Endothelial cell of umbilical vein (primary cell): ENCODE measurements at regions not wholly inside any gene's neighbourhood (a gene's known extent, or its start where the extent isn't known, plus 50 kb on each side); places are given as distances from the start of the nearest gene placed in this dataset.

ENCODE experiments used
- BruUV-seq: library from RNA; stranded (reverse); fragments of 400-500 nt; replicated peaks from 2 replicates; lab custom pipeline; 2021; lab: Mats Ljungman, UMichigan
- CTCF ChIA-PET: fragments of 300-600, 350-600 bp; sonication (Branson Sonifier 250); formaldehyde crosslinking; loops from one replicate; lab custom pipeline; 2021; ENCODE audit warnings: antibody characterized with exemption, inconsistent platforms; lab: Charles Lee
- POLR2A ChIA-PET: fragments of 300-600, 350-600 bp; sonication (Branson Sonifier 250); formaldehyde crosslinking; loops from one replicate; lab custom pipeline; 2021; ENCODE audit warnings: antibody characterized with exemption, inconsistent platforms; lab: Charles Lee
- DNase-seq: peaks from one replicate; pipeline ENCODE4 v3.0.0-alpha.2; 2011; ENCODE audit warnings: low read depth, low spot score
- FAIRE-seq: peaks from 2 replicates; lab custom pipeline; 2011; peaks lifted over from hg19 to GRCh38; lab: Jason Lieb, UNC
- H2AFZ ChIP-seq: 2 replicates; pipeline ENCODE4 v1.6.0; 2012; ENCODE audit warnings: low read depth, low read length, control low read depth, inconsistent platforms
- H3K27ac ChIP-seq: 2 replicates; pipeline ENCODE4 v1.5.1; 2011; ENCODE audit warnings: low read depth, mild to moderate bottlenecking, control low read depth, low read length, moderate library complexity; ENCODE audit not compliant: insufficient read depth
- H3K27me3 ChIP-seq, 2 experiments: 2 replicates each; pipeline versions ENCODE4 v1.6.0 to v1.6.1; 2011; ENCODE audit warnings: low read length in 2 of 2, mixed read lengths in 1 of 2; ENCODE audit not compliant: control insufficient read depth in 2 of 2, insufficient read depth in 2 of 2
- H3K36me3 ChIP-seq, 2 experiments: 2 replicates in 1 of 2; 3 replicates in 1 of 2; pipeline ENCODE4 v1.5.1; 2011; ENCODE audit warnings: low read length in 2 of 2, mild to moderate bottlenecking in 1 of 2, moderate library complexity in 1 of 2; ENCODE audit not compliant: control insufficient read depth in 2 of 2, insufficient read depth in 2 of 2; ENCODE audit errors: extremely low read depth in 1 of 2
- H3K4me1 ChIP-seq: 3 replicates; pipeline ENCODE4 v1.5.1; 2011; ENCODE audit warnings: mild to moderate bottlenecking, low read length; ENCODE audit not compliant: control insufficient read depth, insufficient read depth; ENCODE audit errors: extremely low read depth
- H3K4me2 ChIP-seq: 2 replicates; pipeline ENCODE4 v1.6.1; 2011; ENCODE audit warnings: low read length, control low read depth, mixed read lengths; ENCODE audit not compliant: insufficient read depth
- H3K4me3 ChIP-seq, 3 experiments: fragments of 200-600 bp in 1 of 3; sonication (generic), shearing (Covaris generic) in 1 of 3; replicated peaks in 1 of 3; 2 replicates each; pipeline ENCODE4 v1.5.1; 2011 to 2016; ENCODE audit warnings: control low read depth in 3 of 3, low read length in 3 of 3, mild to moderate bottlenecking in 2 of 3, inconsistent platforms in 1 of 3, low read depth in 1 of 3, moderate library complexity in 1 of 3; ENCODE audit not compliant: insufficient read depth in 1 of 3
- H3K79me2 ChIP-seq: 2 replicates; pipeline ENCODE4 v1.6.0; 2012; ENCODE audit warnings: low read length, inconsistent platforms; ENCODE audit not compliant: control insufficient read depth, insufficient read depth
- H3K9ac ChIP-seq: replicated peaks from 2 replicates; pipeline ENCODE3; 2011; ENCODE audit warnings: low read length, control low read depth; ENCODE audit not compliant: insufficient read depth; ENCODE audit errors: extremely low read depth
- H3K9me1 ChIP-seq: replicated peaks from 3 replicates; pipeline ENCODE4 v1.6.0; 2011; ENCODE audit warnings: mild to moderate bottlenecking, low read length; ENCODE audit not compliant: control insufficient read depth, insufficient read depth; ENCODE audit errors: extremely low read depth
- H3K9me3 ChIP-seq: replicated peaks from 2 replicates; pipeline ENCODE4 v1.5.1; 2012; ENCODE audit warnings: low read length, inconsistent platforms; ENCODE audit not compliant: control insufficient read depth, insufficient read depth
- H4K20me1 ChIP-seq: replicated peaks from 2 replicates; pipeline ENCODE3; 2011; ENCODE audit warnings: mild to moderate bottlenecking, low read length; ENCODE audit not compliant: control insufficient read depth, insufficient read depth; ENCODE audit errors: extremely low read depth
- EZH2 ChIP-seq: IDR thresholded peaks from 2 replicates; pipeline ENCODE4 v1.6.1; 2012; ENCODE audit warnings: borderline replicate concordance, low read depth, mild to moderate bottlenecking, moderate library complexity, low read length, inconsistent platforms; ENCODE audit not compliant: severe bottlenecking
- FOS ChIP-seq: IDR thresholded peaks from 2 replicates; pipeline ENCODE4 v1.6.1; 2011; ENCODE audit warnings: mild to moderate bottlenecking, low read length, moderate library complexity, borderline replicate concordance; ENCODE audit not compliant: insufficient read depth
- GATA2 ChIP-seq: IDR thresholded peaks from 2 replicates; pipeline ENCODE4 v1.7.0; 2011; ENCODE audit warnings: low read depth, mild to moderate bottlenecking, moderate library complexity, mixed read lengths, low read length; ENCODE audit not compliant: insufficient read length, insufficient read depth
- JUN ChIP-seq: IDR thresholded peaks from 2 replicates; pipeline ENCODE4 v1.6.1; 2011; ENCODE audit warnings: borderline replicate concordance, low read depth; ENCODE audit not compliant: insufficient read length, insufficient read depth
- MAX ChIP-seq: IDR thresholded peaks from 2 replicates; pipeline ENCODE4 v1.6.1; 2011; ENCODE audit not compliant: insufficient read depth, insufficient read length
- MYC ChIP-seq: IDR thresholded peaks from one replicate; pipeline ENCODE4 v1.6.1; 2011; ENCODE audit warnings: mild to moderate bottlenecking, low read depth, low read length
- POLR2A ChIP-seq: IDR thresholded peaks from 2 replicates; pipeline ENCODE4 v1.6.1; 2012; ENCODE audit warnings: low read depth, mild to moderate bottlenecking, control low read depth, low read length
- POLR2AphosphoS5 ChIP-seq: IDR thresholded peaks from 2 replicates; pipeline ENCODE4 v1.6.1; 2012; ENCODE audit warnings: low read depth, mild to moderate bottlenecking, control low read depth, low read length, moderate library complexity; ENCODE audit not compliant: insufficient read depth
- dilution Hi-C: fragments of 300-500 bp; cut with MboI; formaldehyde crosslinking; loops from one replicate; pipeline ENCODE4 v1.15.0; 2019; ENCODE audit warnings: low sequenced_read_pairs; ENCODE audit not compliant: extremely low pct_ligation_motif_present
- intact Hi-C: fragments of 100-400 bp; cut with micrococcal nuclease; formaldehyde crosslinking; loops from one replicate; pipeline ENCODE4 v1.10.0; 2022
- TF ChIP-seq, protein P1 (sequence below), 2 donors: IDR thresholded peaks; 1 replicate in 1 of 2; 2 replicates in 1 of 2; pipeline ENCODE4 v1.5.1; 2011; ENCODE audit warnings: low read length in 2 of 2, mild to moderate bottlenecking in 2 of 2, moderate library complexity in 2 of 2, control low read depth in 1 of 2, inconsistent platforms in 1 of 2, low read depth in 1 of 2; ENCODE audit not compliant: insufficient read depth in 1 of 2; ENCODE audit errors: extremely low read depth in 1 of 2

DNA sequence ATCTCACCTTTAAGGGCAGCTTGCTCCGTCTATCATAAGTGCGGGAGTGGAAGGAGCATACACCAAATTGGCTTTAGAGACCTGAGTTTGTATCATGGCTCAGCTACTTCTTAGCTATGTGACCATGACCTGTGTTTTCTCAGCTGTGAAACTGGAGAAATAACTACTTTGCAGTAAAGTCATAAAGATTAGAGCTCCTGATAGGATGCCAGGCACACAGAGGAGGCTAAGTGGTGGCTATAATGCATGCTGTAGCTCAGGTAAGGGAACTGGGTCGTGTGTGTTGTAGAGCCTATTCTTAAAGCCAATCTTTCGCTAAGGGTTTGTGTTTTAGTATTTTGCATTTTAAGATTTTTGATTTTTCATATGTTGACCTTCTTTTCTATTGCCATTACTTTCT, 451.5 kb upstream of the MAN1A1 start:
- no peak overlapping the region for H3K4me3 ChIP-seq
- no TSS peak for BruUV-seq
- H3K9ac ChIP-seq, result no peak overlapping the region
- H4K20me1 ChIP-seq, result no peaks in the 10 kb centered on the region
- FAIRE-seq (no peak), DNase-seq (no peak)
- H3K9me1 ChIP-seq, result no peaks in the 10 kb centered on the region
- no peak overlapping the region for H3K27ac ChIP-seq
- H3K4me2 ChIP-seq, result no peak overlapping the region
- POLR2A ChIA-PET, result no interaction called here
- H3K36me3 ChIP-seq, result no peaks in the 10 kb centered on the region
- no peaks in the 10 kb centered on the region for H3K27me3 ChIP-seq
- intact Hi-C loops (no loop called here), dilution Hi-C loops (no loop called here)
- H3K4me1 ChIP-seq, result no peaks in the 10 kb centered on the region
- H3K79me2 ChIP-seq, result no peaks in the 10 kb centered on the region
- no peak overlapping the region for H2AFZ ChIP-seq
- no peaks in the 10 kb centered on the region for H3K9me3 ChIP-seq
- no peak for TF ChIP-seq EZH2
- TF ChIP-seq FOS, result no peak
- TF ChIP-seq MAX, result no peak
- TF ChIP-seq GATA2, result no peak
- TF ChIP-seq POLR2A, result no peak
- no peak for TF ChIP-seq POLR2AphosphoS5
- TF ChIP-seq, protein P1, sequence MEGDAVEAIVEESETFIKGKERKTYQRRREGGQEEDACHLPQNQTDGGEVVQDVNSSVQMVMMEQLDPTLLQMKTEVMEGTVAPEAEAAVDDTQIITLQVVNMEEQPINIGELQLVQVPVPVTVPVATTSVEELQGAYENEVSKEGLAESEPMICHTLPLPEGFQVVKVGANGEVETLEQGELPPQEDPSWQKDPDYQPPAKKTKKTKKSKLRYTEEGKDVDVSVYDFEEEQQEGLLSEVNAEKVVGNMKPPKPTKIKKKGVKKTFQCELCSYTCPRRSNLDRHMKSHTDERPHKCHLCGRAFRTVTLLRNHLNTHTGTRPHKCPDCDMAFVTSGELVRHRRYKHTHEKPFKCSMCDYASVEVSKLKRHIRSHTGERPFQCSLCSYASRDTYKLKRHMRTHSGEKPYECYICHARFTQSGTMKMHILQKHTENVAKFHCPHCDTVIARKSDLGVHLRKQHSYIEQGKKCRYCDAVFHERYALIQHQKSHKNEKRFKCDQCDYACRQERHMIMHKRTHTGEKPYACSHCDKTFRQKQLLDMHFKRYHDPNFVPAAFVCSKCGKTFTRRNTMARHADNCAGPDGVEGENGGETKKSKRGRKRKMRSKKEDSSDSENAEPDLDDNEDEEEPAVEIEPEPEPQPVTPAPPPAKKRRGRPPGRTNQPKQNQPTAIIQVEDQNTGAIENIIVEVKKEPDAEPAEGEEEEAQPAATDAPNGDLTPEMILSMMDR (IDR thresholded peaks at IDR 0.05; ENCODE audit: extremely low read depth in 1 of 2, insufficient read depth in 1 of 2, low read depth in 1 of 2, low read length in 2 of 2), result no peak
- TF ChIP-seq JUN, result no peak
- TF ChIP-seq MYC, result no peak
- CTCF ChIA-PET, result interaction anchor here (1.7 kb wide), 1 partner anchor 672 kb away, joined by 5 read pairs; no protein-coding TSS in a partner anchor
